ENCODE measurements at regions not wholly inside any gene's neighbourhood (a gene's known extent, or its start where the extent isn't known, plus 50 kb on each side); places are given as distances from the start of the nearest gene placed in this dataset.

GRCh38 chr18:38670486-38670885 lies 1104.9 kb upstream of the CELF4 start:
- no peaks in the 10 kb centered on the region for H3F3A ChIP-seq (replicated peaks; ENCODE audit: low read depth)
- Mint-ChIP-seq H3K27ac (no peak overlapping the region), H3K4me3 (no peak overlapping the region), H3K27me3 (ENCODE audit: insufficient read depth, low read depth, poor library complexity) (no peaks in the 10 kb centered on the region), H3K36me3 (ENCODE audit: low read depth) (peaks cover 19% of the 10 kb centered on the region), H3K4me1 (peaks cover 10% of the 10 kb centered on the region; the same call in 2 of the 3 replicates), H3K9me3 (peaks cover 24% of the 10 kb centered on the region)
- peaks cover 11% of the 10 kb centered on the region; the same call in 1 of the 2 replicates for H3K4me1 ChIP-seq (ENCODE audit: insufficient read depth)
- no peak for ATAC-seq
- TF ChIP-seq EZH2 (IDR thresholded peaks at IDR 0.05; ENCODE audit: low read depth, unreplicated experiment) (no peak), ETS1 (IDR thresholded peaks at IDR 0.05) (no peak), JUNB (IDR thresholded peaks at IDR 0.05; ENCODE audit: unreplicated experiment) (no peak), ZNF114 (CRISPR knock-in tag; IDR thresholded peaks at IDR 0.05) (no peak), REST (IDR thresholded peaks at IDR 0.05; ENCODE audit: unreplicated experiment) (no peak), POLR2AphosphoS5 (IDR thresholded peaks at IDR 0.05; ENCODE audit: low read depth) (no peak), CTCF (conservative IDR thresholded peaks at IDR 0.05; ENCODE audit: low read depth in 2 of 2) (no peak), ZNF462 (CRISPR knock-in tag; IDR thresholded peaks at IDR 0.05) (no peak)
- no peaks in the 10 kb centered on the region for H3K36me3 ChIP-seq (ENCODE audit: insufficient read depth)
- H3K79me2 ChIP-seq (replicated peaks; ENCODE audit: insufficient read depth), result no peaks in the 10 kb centered on the region
- no peak for DNase-seq (ENCODE audit: low spot score)
- no peaks in the 10 kb centered on the region for H4K20me1 ChIP-seq (replicated peaks; ENCODE audit: insufficient read depth)
- no peaks in the 10 kb centered on the region for H3K27me3 ChIP-seq (ENCODE audit: insufficient read depth)
- H3K4me2 ChIP-seq, result peak overlapping the region; percentile 33; the same call in 1 of the 2 replicates
- H3K4me3 ChIP-seq, result no peak overlapping the region
- peak overlapping the region; percentile 16 for H2AFZ ChIP-seq
- no peak overlapping the region for H3K27ac ChIP-seq (ENCODE audit: low read depth)
- peaks cover 15% of the 10 kb centered on the region; the same call in 1 of the 2 replicates for H3K9me2 ChIP-seq (ENCODE audit: insufficient read depth)

Data from GM23338 (cell line).